MM.1S (cell line): ENCODE measurements at regions not wholly inside any gene's neighbourhood (a gene's known extent, or its start where the extent isn't known, plus 50 kb on each side); places are given as distances from the start of the nearest gene placed in this dataset.

ENCODE experiments used
- DNase-seq: peaks from one replicate; pipeline ENCODE4 v3.0.0-alpha.2; 2015
- H2AFZ ChIP-seq: fragments of 300-600 bp; sonication (generic); 2 replicates; pipeline ENCODE4 v1.6.0; 2016; ENCODE audit warnings: antibody characterized with exemption, low read length
- H3F3A ChIP-seq: fragments of 300-600 bp; sonication (generic); 2 replicates; pipeline ENCODE4 v1.6.1; 2016; ENCODE audit warnings: mild to moderate bottlenecking, antibody characterized with exemption, low read length, moderate library complexity, mixed read lengths; ENCODE audit not compliant: insufficient read depth
- H3K27ac ChIP-seq: fragments of 300-600 bp; sonication (generic); 2 replicates; pipeline ENCODE4 v1.5.1; 2016; ENCODE audit warnings: mild to moderate bottlenecking, low read length
- H3K27me3 ChIP-seq: fragments of 300-600 bp; sonication (generic); replicated peaks from 2 replicates; pipeline ENCODE4 v1.6.0; 2016; ENCODE audit warnings: low read length; ENCODE audit not compliant: insufficient read depth
- H3K36me3 ChIP-seq: fragments of 300-600 bp; sonication (generic); replicated peaks from 2 replicates; pipeline ENCODE4 v1.6.1; 2016; ENCODE audit warnings: mild to moderate bottlenecking, low read length, mixed read lengths; ENCODE audit not compliant: insufficient read depth
- H3K4me1 ChIP-seq: fragments of 300-600 bp; sonication (generic); 2 replicates; pipeline ENCODE4 v1.6.1; 2016; ENCODE audit warnings: low read length, mixed read lengths
- H3K4me2 ChIP-seq: fragments of 300-600 bp; sonication (generic); 2 replicates; pipeline ENCODE4 v1.6.0; 2016; ENCODE audit warnings: low read depth, low read length
- H3K4me3 ChIP-seq: fragments of 300-600 bp; sonication (generic); 2 replicates; pipeline ENCODE4 v1.5.1; 2016; ENCODE audit warnings: low read length, mixed read lengths
- H3K79me2 ChIP-seq: fragments of 300-600 bp; sonication (generic); 2 replicates; pipeline ENCODE4 v1.6.1; 2016; ENCODE audit warnings: mixed run types, low read length, mixed read lengths
- H3K9ac ChIP-seq: fragments of 300-600 bp; sonication (generic); 2 replicates; pipeline ENCODE4 v1.6.1; 2016; ENCODE audit warnings: low read length, mixed read lengths
- H3K9me2 ChIP-seq: fragments of 300-600 bp; sonication (generic); replicated peaks from 2 replicates; pipeline ENCODE4 v1.6.1; 2016; ENCODE audit warnings: mild to moderate bottlenecking, low read length, mixed read lengths; ENCODE audit not compliant: insufficient read depth
- H3K9me3 ChIP-seq: fragments of 300-600 bp; sonication (generic); replicated peaks from 2 replicates; pipeline ENCODE4 v1.6.1; 2016; ENCODE audit warnings: mild to moderate bottlenecking, low read length, mixed read lengths; ENCODE audit not compliant: insufficient read depth
- H4K20me1 ChIP-seq: fragments of 300-600 bp; sonication (generic); 2 replicates; pipeline ENCODE4 v1.6.1; 2016; ENCODE audit warnings: mild to moderate bottlenecking, low read length, moderate library complexity, mixed read lengths; ENCODE audit not compliant: insufficient read depth
- EZH2 ChIP-seq: fragments of 300-600 bp; sonication (generic); optimal IDR thresholded peaks from 2 replicates; pipeline ENCODE3; 2017; ENCODE audit warnings: low read depth, mild to moderate bottlenecking, antibody characterized with exemption, low read length, mixed read lengths
- EZH2phosphoT487 ChIP-seq: fragments of 300-600 bp; sonication (generic); IDR thresholded peaks from 2 replicates; pipeline ENCODE4 v1.6.1; 2018; ENCODE audit warnings: antibody characterized with exemption, low read length
- TF ChIP-seq, protein P1 (sequence below): fragments of 300-600 bp; sonication (generic); IDR thresholded peaks from 2 replicates; pipeline ENCODE4 v1.5.1; 2016; ENCODE audit warnings: antibody characterized with exemption, low read length, mixed read lengths

DNA sequence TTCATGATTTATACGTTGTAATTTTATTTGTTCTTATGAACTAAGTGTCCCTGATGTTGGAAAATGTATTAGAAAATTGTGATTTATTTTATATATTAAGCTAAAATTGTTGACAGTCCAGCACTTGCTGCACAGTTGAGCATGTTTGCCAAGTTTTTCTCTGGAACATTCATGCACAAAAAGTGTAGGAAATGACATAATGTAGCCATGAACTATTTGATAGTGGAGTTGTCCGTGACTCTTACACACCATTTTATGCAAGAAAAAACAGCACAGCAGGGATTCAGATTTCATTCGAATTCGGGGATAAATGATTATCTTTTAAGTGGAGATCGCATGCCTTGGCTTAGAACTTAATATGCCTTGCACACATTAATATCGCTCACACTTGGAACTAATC, 708.6 kb upstream of the WWC1 start:
- H3K4me3 ChIP-seq: no peak overlapping the region
- H3K36me3 ChIP-seq: no peaks in the 10 kb centered on the region
- H3K27ac ChIP-seq: no peak overlapping the region
- H4K20me1 ChIP-seq: no peaks in the 10 kb centered on the region
- no peak for DNase-seq
- H3F3A ChIP-seq: no peaks in the 10 kb centered on the region
- no peaks in the 10 kb centered on the region for H3K27me3 ChIP-seq
- H3K79me2 ChIP-seq: no peaks in the 10 kb centered on the region
- H2AFZ ChIP-seq: no peak overlapping the region
- H3K9me2 ChIP-seq: no peaks in the 10 kb centered on the region
- no peak for TF ChIP-seq EZH2
- TF ChIP-seq, protein P1, sequence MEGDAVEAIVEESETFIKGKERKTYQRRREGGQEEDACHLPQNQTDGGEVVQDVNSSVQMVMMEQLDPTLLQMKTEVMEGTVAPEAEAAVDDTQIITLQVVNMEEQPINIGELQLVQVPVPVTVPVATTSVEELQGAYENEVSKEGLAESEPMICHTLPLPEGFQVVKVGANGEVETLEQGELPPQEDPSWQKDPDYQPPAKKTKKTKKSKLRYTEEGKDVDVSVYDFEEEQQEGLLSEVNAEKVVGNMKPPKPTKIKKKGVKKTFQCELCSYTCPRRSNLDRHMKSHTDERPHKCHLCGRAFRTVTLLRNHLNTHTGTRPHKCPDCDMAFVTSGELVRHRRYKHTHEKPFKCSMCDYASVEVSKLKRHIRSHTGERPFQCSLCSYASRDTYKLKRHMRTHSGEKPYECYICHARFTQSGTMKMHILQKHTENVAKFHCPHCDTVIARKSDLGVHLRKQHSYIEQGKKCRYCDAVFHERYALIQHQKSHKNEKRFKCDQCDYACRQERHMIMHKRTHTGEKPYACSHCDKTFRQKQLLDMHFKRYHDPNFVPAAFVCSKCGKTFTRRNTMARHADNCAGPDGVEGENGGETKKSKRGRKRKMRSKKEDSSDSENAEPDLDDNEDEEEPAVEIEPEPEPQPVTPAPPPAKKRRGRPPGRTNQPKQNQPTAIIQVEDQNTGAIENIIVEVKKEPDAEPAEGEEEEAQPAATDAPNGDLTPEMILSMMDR: no peak
- no peak for TF ChIP-seq EZH2phosphoT487
- H3K9ac ChIP-seq: no peak overlapping the region
- no peaks in the 10 kb centered on the region for H3K9me3 ChIP-seq
- no peaks in the 10 kb centered on the region for H3K4me1 ChIP-seq
- no peak overlapping the region for H3K4me2 ChIP-seq

DNA sequence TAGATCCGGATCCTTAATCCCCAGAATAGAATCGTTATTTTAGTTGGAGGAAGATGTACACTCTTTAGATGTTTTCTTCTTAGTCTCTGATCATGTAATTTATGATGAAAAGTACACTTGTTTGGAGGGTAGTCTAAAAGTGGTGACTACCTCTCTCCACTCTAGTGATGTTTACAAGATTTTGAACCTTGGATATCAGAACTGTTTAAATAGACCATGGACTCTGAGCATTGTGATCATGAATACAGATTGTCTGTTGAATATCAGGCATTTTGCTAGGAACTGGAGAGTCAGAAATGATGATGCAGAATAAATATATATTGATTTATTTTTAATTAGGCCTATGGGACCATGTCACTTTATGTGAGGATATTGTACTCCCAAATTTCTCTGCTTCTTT, 706.3 kb upstream of the WWC1 start:
- no peak overlapping the region for H3K4me2 ChIP-seq
- H3K4me1 ChIP-seq: no peaks in the 10 kb centered on the region
- H3K9me3 ChIP-seq: no peaks in the 10 kb centered on the region
- no peaks in the 10 kb centered on the region for H3K36me3 ChIP-seq
- no peak overlapping the region for H3K4me3 ChIP-seq
- no peaks in the 10 kb centered on the region for H3F3A ChIP-seq
- DNase-seq: no peak
- H3K79me2 ChIP-seq: no peaks in the 10 kb centered on the region
- no peaks in the 10 kb centered on the region for H4K20me1 ChIP-seq
- no peak overlapping the region for H3K9ac ChIP-seq
- H3K27me3 ChIP-seq: no peaks in the 10 kb centered on the region
- no peak overlapping the region for H3K27ac ChIP-seq
- TF ChIP-seq EZH2 (no peak), EZH2phosphoT487 (no peak)
- TF ChIP-seq, protein P1: no peak
- H3K9me2 ChIP-seq: no peaks in the 10 kb centered on the region
- H2AFZ ChIP-seq: no peak overlapping the region

DNA sequence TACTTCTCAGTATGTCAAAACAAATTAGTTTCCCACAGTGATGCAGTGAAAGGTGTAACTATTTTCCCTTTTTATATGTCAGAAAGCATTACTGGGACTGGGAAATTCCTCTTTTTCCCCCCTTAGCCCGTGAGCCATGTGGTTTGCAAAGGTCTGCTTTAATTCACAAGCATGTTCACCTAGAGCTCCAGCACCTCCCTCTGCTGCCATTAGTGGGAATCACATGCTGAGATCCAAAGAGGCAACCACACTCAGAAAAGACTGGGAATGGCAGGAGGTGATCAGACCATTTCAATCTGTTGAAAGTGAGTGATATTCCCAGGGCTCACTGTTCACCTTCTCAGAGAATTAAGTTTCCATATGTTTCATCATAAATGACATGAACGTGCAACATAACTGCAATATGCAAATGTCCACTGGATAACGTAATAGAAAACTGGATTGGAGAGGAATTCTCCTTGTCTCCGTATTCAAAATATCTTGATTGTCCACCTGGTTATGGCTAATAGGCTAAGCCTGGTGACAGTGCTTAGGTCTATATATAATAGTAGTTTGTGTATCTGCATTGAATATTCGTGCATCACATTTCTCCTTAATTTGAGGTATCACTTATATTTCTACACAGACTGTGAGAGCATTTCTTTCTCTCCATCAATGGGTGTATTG, 703.5 kb upstream of the WWC1 start:
- Histone ChIP-seq H3K9ac (no peak overlapping the region), H3F3A (no peaks in the 10 kb centered on the region), H3K36me3 (no peaks in the 10 kb centered on the region), H3K79me2 (no peaks in the 10 kb centered on the region), H4K20me1 (no peaks in the 10 kb centered on the region), H3K4me2 (no peak overlapping the region), H3K9me3 (no peaks in the 10 kb centered on the region), H3K27ac (no peak overlapping the region), H3K4me3 (no peak overlapping the region), H3K27me3 (no peaks in the 10 kb centered on the region), H2AFZ (no peak overlapping the region), H3K4me1 (no peaks in the 10 kb centered on the region), H3K9me2 (no peaks in the 10 kb centered on the region)
- DNase-seq: no peak
- TF ChIP-seq EZH2 (no peak), EZH2phosphoT487 (no peak)
- TF ChIP-seq, protein P1: peak; percentile 28
